ENCODE measurements at regions not wholly inside any gene's neighbourhood (a gene's known extent, or its start where the extent isn't known, plus 50 kb on each side); places are given as distances from the start of the nearest gene placed in this dataset.
A peak's percentile ranks its signal among the peaks of the same experiment; 100 is the strongest.

- no peak overlapping the region for H4K91ac ChIP-seq (ENCODE audit: low read depth, low read length, poor library complexity)
- no peak overlapping the region for H3K27ac ChIP-seq (replicated peaks; ENCODE audit: low read length)
- no peak for DNase-seq (ENCODE audit: low spot score)
- no peak overlapping the region for H3K23ac ChIP-seq (ENCODE audit: low read depth, low read length, poor library complexity)
- H3K18ac ChIP-seq (ENCODE audit: low read length) = no peak overlapping the region
- H2BK15ac ChIP-seq (ENCODE audit: low read length) = no peak overlapping the region
- no peak overlapping the region for H2AFZ ChIP-seq (ENCODE audit: low read length)
- no peaks in the 10 kb centered on the region for H3K36me3 ChIP-seq (replicated peaks in 1 of 2; ENCODE audit: control insufficient read depth in 2 of 2, insufficient read depth in 2 of 2, low read length in 2 of 2)
- H3K4me3 ChIP-seq (ENCODE audit: low read length in 2 of 2) = no peak overlapping the region
- H4K8ac ChIP-seq (ENCODE audit: low read depth, low read length) = no peak overlapping the region
- no peak overlapping the region for H2BK5ac ChIP-seq (ENCODE audit: low read length)
- no peak overlapping the region for H2BK12ac ChIP-seq (ENCODE audit: low read length)
- H3K9me3 ChIP-seq (replicated peaks in 1 of 2; ENCODE audit: control insufficient read depth in 2 of 2, insufficient read depth in 1 of 2, low read depth in 1 of 2, low read length in 2 of 2) = no peaks in the 10 kb centered on the region
- H3K4me2 ChIP-seq (ENCODE audit: insufficient read depth, low read length, poor library complexity, severe bottlenecking) = no peak overlapping the region
- no peak overlapping the region for H2AK5ac ChIP-seq (ENCODE audit: low read depth, low read length)
- no peak overlapping the region for H3K14ac ChIP-seq (ENCODE audit: low read length)
- H3K4me1 ChIP-seq (ENCODE audit: control insufficient read depth in 2 of 2, insufficient read depth in 1 of 2, low read depth in 1 of 2, low read length in 2 of 2) = peaks cover 0 to 3% of the 10 kb centered on the region in 2 donors
- H3K9ac ChIP-seq (ENCODE audit: low read depth, low read length, poor library complexity) = no peak overlapping the region
- H3K79me1 ChIP-seq (ENCODE audit: low read depth, low read length) = no peaks in the 10 kb centered on the region
- no peak overlapping the region for H2BK120ac ChIP-seq (ENCODE audit: low read depth, low read length)
- H3K4ac ChIP-seq (ENCODE audit: low read length) = no peak overlapping the region
- peaks cover 0 to 26% (median 0%) of the 10 kb centered on the region in 3 experiments for H3K27me3 ChIP-seq (ENCODE audit: control insufficient read depth in 3 of 3, insufficient read depth in 3 of 3, low read depth in 1 of 3, low read length in 3 of 3)
Measured at GRCh38 chrX:109813236-109813635, 80.2 kb upstream of the ACSL4 start.

- Histone ChIP-seq H2BK15ac (ENCODE audit: low read length) (no peak overlapping the region), H3K14ac (ENCODE audit: low read length) (no peak overlapping the region), H3K4me1 (ENCODE audit: control insufficient read depth in 2 of 2, insufficient read depth in 1 of 2, low read depth in 1 of 2, low read length in 2 of 2) (peaks cover 0 to 16% of the 10 kb centered on the region in 2 donors), H3K79me1 (ENCODE audit: low read depth, low read length) (no peaks in the 10 kb centered on the region), H2BK5ac (ENCODE audit: low read length) (no peak overlapping the region), H3K4me3 (ENCODE audit: low read length in 2 of 2) (no peak overlapping the region), H4K8ac (ENCODE audit: low read depth, low read length) (no peak overlapping the region), H4K91ac (ENCODE audit: low read depth, low read length, poor library complexity) (no peak overlapping the region), H3K23ac (ENCODE audit: low read depth, low read length, poor library complexity) (no peak overlapping the region), H3K4ac (ENCODE audit: low read length) (no peak overlapping the region), H2AFZ (ENCODE audit: low read length) (no peak overlapping the region), H3K27me3 (ENCODE audit: control insufficient read depth in 3 of 3, insufficient read depth in 3 of 3, low read depth in 1 of 3, low read length in 3 of 3) (peaks cover 0 to 27% (median 0%) of the 10 kb centered on the region in 3 experiments), H3K36me3 (replicated peaks in 1 of 2; ENCODE audit: control insufficient read depth in 2 of 2, insufficient read depth in 2 of 2, low read length in 2 of 2) (no peaks in the 10 kb centered on the region), H3K27ac (replicated peaks; ENCODE audit: low read length) (peak overlapping the region; percentile 68), H3K4me2 (ENCODE audit: insufficient read depth, low read length, poor library complexity, severe bottlenecking) (no peak overlapping the region), H2AK5ac (ENCODE audit: low read depth, low read length) (no peak overlapping the region), H3K9me3 (replicated peaks in 1 of 2; ENCODE audit: control insufficient read depth in 2 of 2, insufficient read depth in 1 of 2, low read depth in 1 of 2, low read length in 2 of 2) (no peaks in the 10 kb centered on the region), H2BK120ac (ENCODE audit: low read depth, low read length) (no peak overlapping the region), H3K9ac (ENCODE audit: low read depth, low read length, poor library complexity) (no peak overlapping the region), H2BK12ac (ENCODE audit: low read length) (no peak overlapping the region), H3K18ac (ENCODE audit: low read length) (no peak overlapping the region)
- DNase-seq (ENCODE audit: low spot score) = no peak
- WGBS, 2 donors (ENCODE audit: extremely low coverage in 2 of 2, insufficient read length in 2 of 2, insufficient replicate concordance in 1 of 2) = no CpG with 5 or more reads among the region's 4 CpGs
Measured at GRCh38 chrX:109818976-109819375, 85.9 kb upstream of the ACSL4 start.

- H2BK15ac ChIP-seq (ENCODE audit: low read length) = no peak overlapping the region
- peaks cover 0 to 12% of the 10 kb centered on the region in 2 donors for H3K4me1 ChIP-seq (ENCODE audit: control insufficient read depth in 2 of 2, insufficient read depth in 1 of 2, low read depth in 1 of 2, low read length in 2 of 2)
- DNase-seq (ENCODE audit: low spot score) = no peak
- H3K9ac ChIP-seq (ENCODE audit: low read depth, low read length, poor library complexity) = no peak overlapping the region
- H2BK120ac ChIP-seq (ENCODE audit: low read depth, low read length) = no peak overlapping the region
- no peak overlapping the region for H2BK12ac ChIP-seq (ENCODE audit: low read length)
- H3K4me2 ChIP-seq (ENCODE audit: insufficient read depth, low read length, poor library complexity, severe bottlenecking) = no peak overlapping the region
- H3K4me3 ChIP-seq (ENCODE audit: low read length in 2 of 2) = no peak overlapping the region
- no peak overlapping the region for H4K8ac ChIP-seq (ENCODE audit: low read depth, low read length)
- H2BK5ac ChIP-seq (ENCODE audit: low read length) = no peak overlapping the region
- H3K27me3 ChIP-seq (ENCODE audit: control insufficient read depth in 3 of 3, insufficient read depth in 3 of 3, low read depth in 1 of 3, low read length in 3 of 3) = peaks cover 0 to 5% (median 0%) of the 10 kb centered on the region in 3 experiments
- no peak overlapping the region for H3K14ac ChIP-seq (ENCODE audit: low read length)
- no peak overlapping the region for H2AK5ac ChIP-seq (ENCODE audit: low read depth, low read length)
- no peak overlapping the region for H3K23ac ChIP-seq (ENCODE audit: low read depth, low read length, poor library complexity)
- no peaks in the 10 kb centered on the region for H3K79me1 ChIP-seq (ENCODE audit: low read depth, low read length)
- no peak overlapping the region for H4K91ac ChIP-seq (ENCODE audit: low read depth, low read length, poor library complexity)
- H3K27ac ChIP-seq (replicated peaks; ENCODE audit: low read length) = no peak overlapping the region
- no peak overlapping the region for H3K4ac ChIP-seq (ENCODE audit: low read length)
- WGBS, 2 donors (ENCODE audit: extremely low coverage in 2 of 2, insufficient read length in 2 of 2, insufficient replicate concordance in 1 of 2) = no CpG with 5 or more reads among the region's 4 CpGs
- peak overlapping the region; percentile 1 for H2AFZ ChIP-seq (ENCODE audit: low read length)
- no peaks in the 10 kb centered on the region for H3K9me3 ChIP-seq (replicated peaks in 1 of 2; ENCODE audit: control insufficient read depth in 2 of 2, insufficient read depth in 1 of 2, low read depth in 1 of 2, low read length in 2 of 2)
- no peak overlapping the region for H3K18ac ChIP-seq (ENCODE audit: low read length)
- H3K36me3 ChIP-seq (replicated peaks in 1 of 2; ENCODE audit: control insufficient read depth in 2 of 2, insufficient read depth in 2 of 2, low read length in 2 of 2) = no peaks in the 10 kb centered on the region
Measured at GRCh38 chrX:109822861-109823260, 89.8 kb upstream of the ACSL4 start.

- H3K23ac ChIP-seq (ENCODE audit: low read depth, low read length, poor library complexity) = no peak overlapping the region
- no peak overlapping the region for H4K8ac ChIP-seq (ENCODE audit: low read depth, low read length)
- H4K91ac ChIP-seq (ENCODE audit: low read depth, low read length, poor library complexity) = no peak overlapping the region
- H3K9ac ChIP-seq (ENCODE audit: low read depth, low read length, poor library complexity) = no peak overlapping the region
- no peak overlapping the region for H2AFZ ChIP-seq (ENCODE audit: low read length)
- no peak overlapping the region for H2BK120ac ChIP-seq (ENCODE audit: low read depth, low read length)
- no peak overlapping the region for H2AK5ac ChIP-seq (ENCODE audit: low read depth, low read length)
- H3K9me3 ChIP-seq (replicated peaks in 1 of 2; ENCODE audit: control insufficient read depth in 2 of 2, insufficient read depth in 1 of 2, low read depth in 1 of 2, low read length in 2 of 2) = no peaks in the 10 kb centered on the region
- no peak overlapping the region for H2BK12ac ChIP-seq (ENCODE audit: low read length)
- H3K27ac ChIP-seq (replicated peaks; ENCODE audit: low read length) = no peak overlapping the region
- H3K4ac ChIP-seq (ENCODE audit: low read length) = no peak overlapping the region
- H3K4me1 ChIP-seq (ENCODE audit: control insufficient read depth in 2 of 2, insufficient read depth in 1 of 2, low read depth in 1 of 2, low read length in 2 of 2) = peaks cover 0 to 3% of the 10 kb centered on the region in 2 donors
- H3K36me3 ChIP-seq (replicated peaks in 1 of 2; ENCODE audit: control insufficient read depth in 2 of 2, insufficient read depth in 2 of 2, low read length in 2 of 2) = no peaks in the 10 kb centered on the region
- no peak overlapping the region for H2BK15ac ChIP-seq (ENCODE audit: low read length)
- H3K14ac ChIP-seq (ENCODE audit: low read length) = no peak overlapping the region
- H3K18ac ChIP-seq (ENCODE audit: low read length) = no peak overlapping the region
- H3K4me2 ChIP-seq (ENCODE audit: insufficient read depth, low read length, poor library complexity, severe bottlenecking) = no peak overlapping the region
- no CpG with 5 or more reads among the region's 1 CpG for WGBS, 2 donors (ENCODE audit: extremely low coverage in 2 of 2, insufficient read length in 2 of 2, insufficient replicate concordance in 1 of 2)
- DNase-seq (ENCODE audit: low spot score) = no peak
- H3K79me1 ChIP-seq (ENCODE audit: low read depth, low read length) = no peaks in the 10 kb centered on the region
- H2BK5ac ChIP-seq (ENCODE audit: low read length) = no peak overlapping the region
- H3K4me3 ChIP-seq (ENCODE audit: low read length in 2 of 2) = no peak overlapping the region
- no peaks in the 10 kb centered on the region for H3K27me3 ChIP-seq (ENCODE audit: control insufficient read depth in 3 of 3, insufficient read depth in 3 of 3, low read depth in 1 of 3, low read length in 3 of 3)
Measured at GRCh38 chrX:109826954-109827708, 94.1 kb upstream of the ACSL4 start.
